ENCODE measurements at regions not wholly inside any gene's neighbourhood (a gene's known extent, or its start where the extent isn't known, plus 50 kb on each side); places are given as distances from the start of the nearest gene placed in this dataset.

GRCh38 chr12:81022531-81022930 lies 55.3 kb upstream of the ACSS3 start:
- no peaks in the 10 kb centered on the region for H3K4me1 ChIP-seq (ENCODE audit: control insufficient read depth in 2 of 2, insufficient read depth in 2 of 2, low read length in 2 of 2)
- ATAC-seq (ENCODE audit: low read depth) (no peak), DNase-seq (no peak)
- no peaks in the 10 kb centered on the region for H3K9me3 ChIP-seq (ENCODE audit: control extremely low read depth in 1 of 3, control insufficient read depth in 2 of 3, insufficient read depth in 1 of 3, low read length in 2 of 3)
- Mint-ChIP-seq H3K27ac (no peak overlapping the region), H3K4me1 (no peaks in the 10 kb centered on the region), H3K4me3 (no peak overlapping the region), H3K27me3 (no peaks in the 10 kb centered on the region), H3K9me3 (ENCODE audit: insufficient read depth) (no peaks in the 10 kb centered on the region)
- no peak overlapping the region for H3K9ac ChIP-seq (ENCODE audit: low read length)
- no peaks in the 10 kb centered on the region for H3K79me2 ChIP-seq (ENCODE audit: control insufficient read depth, insufficient read depth, low read length)
- 67% methylated on average over 1 of the region's 1 CpG for WGBS (ENCODE audit: insufficient coverage)
- H2AFZ ChIP-seq (ENCODE audit: insufficient read depth, low read depth, low read length, poor library complexity, severe bottlenecking), result no peak overlapping the region
- TF ChIP-seq EZH2 (IDR thresholded peaks at IDR 0.05; ENCODE audit: borderline replicate concordance, insufficient read depth, low read depth, low read length, poor library complexity, severe bottlenecking) (no peak), CTCF (IDR thresholded peaks at IDR 0.05) (no peak)
- intact Hi-C loops (cut with micrococcal nuclease), result no loop called here
- H4K20me1 ChIP-seq (ENCODE audit: control insufficient read depth, insufficient read depth, low read length, poor library complexity, severe bottlenecking), result no peaks in the 10 kb centered on the region
- POLR2A ChIA-PET, result no interaction called here
- CTCF ChIA-PET, result no interaction called here
- H3K4me2 ChIP-seq (replicated peaks; ENCODE audit: low read depth, low read length, poor library complexity, severe bottlenecking), result no peak overlapping the region
- no peak overlapping the region for H3K4me3 ChIP-seq (ENCODE audit: control extremely low read depth in 1 of 5, extremely low read depth in 1 of 5, insufficient read depth in 1 of 5, low read depth in 2 of 5, low read length in 4 of 5)
- H3K27ac ChIP-seq (ENCODE audit: low read length in 2 of 2), result no peak overlapping the region
- no peaks in the 10 kb centered on the region for H3K27me3 ChIP-seq (replicated peaks in 1 of 4; ENCODE audit: control extremely low read depth in 1 of 4, control insufficient read depth in 3 of 4, insufficient read depth in 4 of 4, low read length in 3 of 4)
- no peaks in the 10 kb centered on the region for H3K36me3 ChIP-seq (replicated peaks in 1 of 2; ENCODE audit: control extremely low read depth in 1 of 2, control insufficient read depth in 1 of 2, extremely low read depth in 1 of 2, insufficient read depth in 2 of 2, low read length in 1 of 2)

DNA sequence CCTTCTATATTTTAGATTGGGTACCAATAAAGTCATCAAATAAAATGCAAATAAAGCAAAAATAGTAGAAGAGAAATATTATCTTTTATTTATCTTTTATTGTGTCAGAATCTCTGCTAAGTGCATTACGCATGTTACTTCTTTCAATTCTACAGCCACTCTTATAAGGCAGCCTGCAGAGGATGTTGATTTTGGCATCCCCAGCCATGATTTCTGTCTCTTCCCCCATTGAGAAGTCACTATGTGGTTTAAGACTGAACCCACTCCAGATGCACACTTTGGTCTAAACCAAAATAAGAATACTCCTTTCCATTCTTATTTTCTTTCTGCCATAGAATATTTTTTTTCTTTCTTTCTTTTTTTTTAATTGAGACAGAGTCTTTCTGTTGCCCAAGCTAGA lies 56.0 kb upstream of the ACSS3 start:
- no peaks in the 10 kb centered on the region for H3K27me3 ChIP-seq (replicated peaks in 1 of 4; ENCODE audit: control extremely low read depth in 1 of 4, control insufficient read depth in 3 of 4, insufficient read depth in 4 of 4, low read length in 3 of 4)
- no peaks in the 10 kb centered on the region for H3K36me3 ChIP-seq (replicated peaks in 1 of 2; ENCODE audit: control extremely low read depth in 1 of 2, control insufficient read depth in 1 of 2, extremely low read depth in 1 of 2, insufficient read depth in 2 of 2, low read length in 1 of 2)
- no peak overlapping the region for H3K4me3 ChIP-seq (ENCODE audit: control extremely low read depth in 1 of 5, extremely low read depth in 1 of 5, insufficient read depth in 1 of 5, low read depth in 2 of 5, low read length in 4 of 5)
- no peak overlapping the region for H3K4me2 ChIP-seq (replicated peaks; ENCODE audit: low read depth, low read length, poor library complexity, severe bottlenecking)
- TF ChIP-seq CTCF (IDR thresholded peaks at IDR 0.05) (no peak), EZH2 (IDR thresholded peaks at IDR 0.05; ENCODE audit: borderline replicate concordance, insufficient read depth, low read depth, low read length, poor library complexity, severe bottlenecking) (no peak)
- no peak for ATAC-seq (ENCODE audit: low read depth)
- DNase-seq, result no peak
- H3K9me3 ChIP-seq (ENCODE audit: control extremely low read depth in 1 of 3, control insufficient read depth in 2 of 3, insufficient read depth in 1 of 3, low read length in 2 of 3), result no peaks in the 10 kb centered on the region
- Mint-ChIP-seq H3K9me3 (ENCODE audit: insufficient read depth) (no peaks in the 10 kb centered on the region), H3K4me3 (no peak overlapping the region), H3K4me1 (no peaks in the 10 kb centered on the region), H3K27ac (no peak overlapping the region), H3K27me3 (no peaks in the 10 kb centered on the region)
- no peak overlapping the region for H3K27ac ChIP-seq (ENCODE audit: low read length in 2 of 2)
- intact Hi-C loops (cut with micrococcal nuclease), result no loop called here
- no peaks in the 10 kb centered on the region for H3K79me2 ChIP-seq (ENCODE audit: control insufficient read depth, insufficient read depth, low read length)
- CTCF ChIA-PET, result no interaction called here
- no peaks in the 10 kb centered on the region for H4K20me1 ChIP-seq (ENCODE audit: control insufficient read depth, insufficient read depth, low read length, poor library complexity, severe bottlenecking)
- POLR2A ChIA-PET, result no interaction called here
- no peak overlapping the region for H2AFZ ChIP-seq (ENCODE audit: insufficient read depth, low read depth, low read length, poor library complexity, severe bottlenecking)
- H3K9ac ChIP-seq (ENCODE audit: low read length), result no peak overlapping the region
- no peaks in the 10 kb centered on the region for H3K4me1 ChIP-seq (ENCODE audit: control insufficient read depth in 2 of 2, insufficient read depth in 2 of 2, low read length in 2 of 2)
- WGBS (ENCODE audit: insufficient coverage), result no CpG with 5 or more reads among the region's 1 CpG

Data from B cell (primary cell).